Adipocyte (in vitro differentiated cells): ENCODE measurements at regions not wholly inside any gene's neighbourhood (a gene's known extent, or its start where the extent isn't known, plus 50 kb on each side); places are given as distances from the start of the nearest gene placed in this dataset.

ENCODE experiments used
- DNase-seq: peaks from one replicate; pipeline ENCODE4 v3.0.0-alpha.2; 2015; ENCODE audit warnings: low read depth
- H3K27me3 ChIP-seq: replicated peaks from 2 replicates; pipeline ENCODE4 v1.7.0; 2013; ENCODE audit warnings: mild to moderate bottlenecking, low read length, moderate library complexity; ENCODE audit not compliant: control insufficient read depth, insufficient read depth
- H3K36me3 ChIP-seq: 2 replicates; pipeline ENCODE4 v1.7.0; 2013; ENCODE audit warnings: low read length, mild to moderate bottlenecking, moderate library complexity; ENCODE audit not compliant: control insufficient read depth, insufficient read depth, severe bottlenecking
- H3K4me1 ChIP-seq: 2 replicates; pipeline ENCODE4 v1.7.0; 2013; ENCODE audit warnings: mild to moderate bottlenecking, low read length, moderate library complexity; ENCODE audit not compliant: control insufficient read depth, insufficient read depth
- H3K4me3 ChIP-seq: 2 replicates; pipeline ENCODE4 v1.7.0; 2013; ENCODE audit warnings: mild to moderate bottlenecking, low read length, moderate library complexity
- H3K9ac ChIP-seq: 2 replicates; pipeline ENCODE4 v1.7.0; 2013; ENCODE audit warnings: mild to moderate bottlenecking, low read length, moderate library complexity
- H3K9me3 ChIP-seq: 2 replicates; pipeline ENCODE4 v1.7.0; 2013; ENCODE audit warnings: mild to moderate bottlenecking, low read length, moderate library complexity; ENCODE audit not compliant: control insufficient read depth

DNA sequence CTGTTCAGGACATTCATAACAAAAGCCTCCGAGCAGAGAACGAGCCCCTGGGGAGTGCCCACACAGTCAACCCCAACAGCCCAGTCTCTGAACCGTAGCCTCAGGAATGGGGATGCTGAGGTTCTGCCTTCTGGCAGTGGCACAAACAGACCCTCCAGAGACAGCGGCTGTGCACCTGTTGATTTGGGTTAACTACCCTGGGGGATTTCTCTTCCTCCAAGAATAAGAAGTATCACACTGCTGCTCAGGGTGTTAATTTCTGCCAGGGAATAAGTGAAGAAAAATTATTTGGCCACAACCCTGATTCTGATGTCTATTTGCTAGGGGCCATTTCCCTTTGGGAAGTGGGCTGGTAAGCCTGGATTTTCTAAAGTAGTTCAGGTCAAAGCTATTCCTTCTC is 51.0 kb upstream of the PIRT start:
- no peak for DNase-seq
- peaks cover 6% of the 10 kb centered on the region for H3K9me3 ChIP-seq

More for the DNA sequence above, 51.0 kb upstream of the PIRT start:
- Histone ChIP-seq H3K27me3 (peaks cover 3% of the 10 kb centered on the region), H3K9ac (no peak overlapping the region), H3K4me3 (no peak overlapping the region), H3K36me3 (no peaks in the 10 kb centered on the region), H3K4me1 (no peaks in the 10 kb centered on the region)
